ENCODE measurements at regions not wholly inside any gene's neighbourhood (a gene's known extent, or its start where the extent isn't known, plus 50 kb on each side); places are given as distances from the start of the nearest gene placed in this dataset.
"Not testable (repeated sequence)": the region's sequence is repeated elsewhere in the genome, so short reads cannot be mapped to it uniquely, and the experiment has no call there.

DNA sequence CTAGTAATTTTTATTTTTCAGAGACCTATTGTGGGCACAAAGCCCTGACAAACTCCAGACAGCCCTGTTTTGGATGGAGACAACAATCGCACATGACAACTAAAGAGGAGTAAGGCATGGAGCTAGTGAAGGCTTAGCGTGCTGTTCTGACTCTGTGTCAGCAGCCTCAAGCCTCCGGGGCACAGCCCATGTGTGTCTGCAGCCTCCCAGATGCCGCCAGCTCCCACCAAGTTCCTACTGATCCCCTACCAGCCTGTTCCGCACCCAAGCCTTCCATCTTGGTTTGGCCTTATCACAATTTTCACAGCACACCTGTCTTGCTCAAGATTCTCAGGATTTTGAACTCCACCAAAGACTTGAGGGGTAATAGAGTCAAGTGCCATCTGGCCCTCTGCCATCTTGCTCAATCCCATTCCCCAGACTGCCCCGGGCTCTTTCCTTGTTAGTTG, 70.3 kb upstream of the SH3PXD2B start:
- no peak overlapping the region for H3K4me3 ChIP-seq (ENCODE audit: low read length)
- no peak overlapping the region for H3K9ac ChIP-seq (ENCODE audit: low read depth, low read length)
- H3K36me3 ChIP-seq (ENCODE audit: insufficient read depth, low read length): no peaks in the 10 kb centered on the region
- peaks cover 9% of the 10 kb centered on the region for H3K9me3 ChIP-seq (ENCODE audit: insufficient read depth, low read depth, low read length)
- H3K4me1 ChIP-seq (ENCODE audit: insufficient read depth, low read length): no peaks in the 10 kb centered on the region
- H3K27me3 ChIP-seq (ENCODE audit: insufficient read depth, low read length): no peaks in the 10 kb centered on the region
- H3K27ac ChIP-seq (ENCODE audit: low read depth, low read length): no peak overlapping the region
- WGBS: 92% methylated on average over 6 of the region's 6 CpGs

DNA sequence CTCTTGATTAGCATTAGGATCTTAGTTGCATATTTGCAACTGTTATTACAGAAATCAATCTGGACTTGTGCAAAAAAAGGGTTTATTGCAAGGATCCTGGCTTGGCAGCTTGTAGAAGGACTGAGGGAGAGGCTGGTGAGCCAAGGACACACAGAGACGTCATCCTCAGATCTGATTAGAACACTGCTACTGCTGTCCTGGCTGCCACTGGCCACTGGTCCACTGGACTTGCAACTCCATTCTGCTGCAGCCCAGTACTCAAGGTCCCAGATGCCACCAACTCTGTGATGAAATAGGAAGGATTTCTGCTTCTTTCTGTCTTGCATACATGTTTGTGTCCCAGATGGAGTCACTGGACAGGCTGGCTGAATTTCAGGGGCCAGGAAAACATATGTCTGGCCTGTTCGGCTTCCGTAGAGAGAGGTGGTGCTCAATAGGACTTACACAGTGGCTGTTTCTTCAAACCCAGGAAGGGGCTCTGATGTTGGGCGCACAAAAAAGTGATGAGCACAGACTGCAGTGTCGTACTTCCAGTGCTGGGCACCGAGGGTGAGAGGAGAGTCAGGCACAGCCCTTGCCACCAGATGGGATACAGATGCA, 68.9 kb upstream of the SH3PXD2B start:
- WGBS: 93% methylated on average over 6 of the region's 6 CpGs
- Histone ChIP-seq H3K4me3 (ENCODE audit: low read length) (no peak overlapping the region), H3K4me1 (ENCODE audit: insufficient read depth, low read length) (no peaks in the 10 kb centered on the region), H3K27me3 (ENCODE audit: insufficient read depth, low read length) (no peaks in the 10 kb centered on the region), H3K9ac (ENCODE audit: low read depth, low read length) (no peak overlapping the region), H3K36me3 (ENCODE audit: insufficient read depth, low read length) (no peaks in the 10 kb centered on the region), H3K9me3 (ENCODE audit: insufficient read depth, low read depth, low read length) (peaks cover 13% of the 10 kb centered on the region), H3K27ac (ENCODE audit: low read depth, low read length) (no peak overlapping the region)

DNA sequence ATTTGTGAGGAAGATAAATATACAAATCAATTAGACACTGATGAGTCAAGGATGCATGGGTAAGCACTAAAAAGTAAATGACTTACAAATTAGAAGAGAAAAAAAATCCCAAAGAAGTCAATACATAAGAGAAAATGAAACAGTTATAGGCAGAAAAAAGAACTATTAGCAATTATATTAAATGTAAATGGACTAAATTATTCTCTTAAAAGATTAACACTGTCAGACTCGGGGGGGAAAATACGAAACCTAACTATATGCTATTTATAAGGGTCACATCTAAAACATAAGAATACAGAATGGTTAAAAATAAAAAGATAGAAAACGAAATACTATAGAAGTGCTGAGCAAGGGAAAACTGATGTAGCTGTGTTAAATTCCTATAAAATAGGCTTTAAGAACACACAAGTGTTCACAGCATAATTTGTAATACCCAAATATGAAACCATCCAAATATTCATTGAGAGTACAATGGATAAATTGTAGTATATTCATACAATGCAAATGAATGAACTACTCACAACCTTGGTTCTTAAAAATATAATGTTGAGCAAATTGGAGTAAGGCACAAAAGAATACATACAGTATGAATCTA, 67.1 kb upstream of the SH3PXD2B start:
- Histone ChIP-seq H3K27me3 (ENCODE audit: insufficient read depth, low read length) (no peaks in the 10 kb centered on the region), H3K9ac (ENCODE audit: low read depth, low read length) (no peak overlapping the region), H3K27ac (ENCODE audit: low read depth, low read length) (no peak overlapping the region), H3K4me3 (ENCODE audit: low read length) (no peak overlapping the region), H3K9me3 (ENCODE audit: insufficient read depth, low read depth, low read length) (peaks cover 17% of the 10 kb centered on the region), H3K36me3 (ENCODE audit: insufficient read depth, low read length) (no peaks in the 10 kb centered on the region), H3K4me1 (ENCODE audit: insufficient read depth, low read length) (no peaks in the 10 kb centered on the region)
- WGBS: no CpG with 5 or more reads among the region's 3 CpGs

DNA sequence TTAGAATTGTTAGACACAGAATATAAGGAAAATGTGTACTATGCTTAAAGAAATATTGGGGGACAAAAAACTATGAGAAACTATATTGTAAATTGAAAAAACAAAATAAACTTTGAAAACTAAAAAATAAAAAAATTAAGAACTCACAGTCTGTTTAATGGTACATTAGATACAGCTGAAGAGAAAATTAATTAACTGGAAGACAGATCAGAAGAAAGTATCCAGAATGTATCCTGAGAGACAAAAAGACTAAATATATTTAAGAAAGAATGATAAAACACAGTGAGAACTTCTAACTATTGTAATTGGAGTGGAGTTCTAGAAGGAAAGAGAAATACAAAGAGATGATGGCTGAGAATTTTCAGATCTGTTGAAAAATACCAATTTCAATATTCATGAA, 57.6 kb upstream of the SH3PXD2B start:
- Histone ChIP-seq H3K27me3 (ENCODE audit: insufficient read depth, low read length) (peaks cover 3% of the 10 kb centered on the region; the same call in 1 of the 2 replicates), H3K9me3 (ENCODE audit: insufficient read depth, low read depth, low read length) (peaks cover 18% of the 10 kb centered on the region; the same call in 1 of the 2 replicates), H3K27ac (ENCODE audit: low read depth, low read length) (no peak overlapping the region), H3K4me3 (ENCODE audit: low read length) (no peak overlapping the region), H3K9ac (ENCODE audit: low read depth, low read length) (no peak overlapping the region), H3K4me1 (ENCODE audit: insufficient read depth, low read length) (no peaks in the 10 kb centered on the region), H3K36me3 (ENCODE audit: insufficient read depth, low read length) (no peaks in the 10 kb centered on the region)

DNA sequence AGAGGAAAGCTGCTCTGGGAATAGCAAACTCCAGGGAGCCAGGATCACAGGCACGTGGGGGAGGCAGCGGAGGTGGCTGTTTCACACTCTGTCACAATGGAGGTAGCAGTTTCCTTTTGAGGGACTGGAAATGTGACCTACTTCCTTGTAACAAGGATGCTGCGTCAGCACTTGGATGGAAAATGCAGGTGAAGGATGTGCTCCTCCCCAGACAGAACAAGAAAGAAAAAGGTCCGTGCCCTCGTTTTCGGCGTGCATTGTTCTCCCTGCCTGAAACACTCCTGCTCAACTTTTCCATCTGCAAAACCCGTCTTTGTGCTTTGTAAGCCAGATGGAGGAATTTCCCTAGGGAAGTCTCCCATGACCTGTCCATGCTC, 55.1 kb upstream of the SH3PXD2B start:
- H3K4me3 ChIP-seq (ENCODE audit: low read length): no peak overlapping the region
- H3K4me1 ChIP-seq (ENCODE audit: insufficient read depth, low read length): no peaks in the 10 kb centered on the region
- peaks cover 18% of the 10 kb centered on the region; the same call in 1 of the 2 replicates for H3K9me3 ChIP-seq (ENCODE audit: insufficient read depth, low read depth, low read length)
- H3K36me3 ChIP-seq (ENCODE audit: insufficient read depth, low read length): no peaks in the 10 kb centered on the region
- 65% methylated on average over 8 of the region's 8 CpGs for WGBS
- H3K9ac ChIP-seq (ENCODE audit: low read depth, low read length): no peak overlapping the region
- H3K27me3 ChIP-seq (ENCODE audit: insufficient read depth, low read length): peaks cover 3% of the 10 kb centered on the region; the same call in 1 of the 2 replicates
- no peak overlapping the region for H3K27ac ChIP-seq (ENCODE audit: low read depth, low read length)

DNA sequence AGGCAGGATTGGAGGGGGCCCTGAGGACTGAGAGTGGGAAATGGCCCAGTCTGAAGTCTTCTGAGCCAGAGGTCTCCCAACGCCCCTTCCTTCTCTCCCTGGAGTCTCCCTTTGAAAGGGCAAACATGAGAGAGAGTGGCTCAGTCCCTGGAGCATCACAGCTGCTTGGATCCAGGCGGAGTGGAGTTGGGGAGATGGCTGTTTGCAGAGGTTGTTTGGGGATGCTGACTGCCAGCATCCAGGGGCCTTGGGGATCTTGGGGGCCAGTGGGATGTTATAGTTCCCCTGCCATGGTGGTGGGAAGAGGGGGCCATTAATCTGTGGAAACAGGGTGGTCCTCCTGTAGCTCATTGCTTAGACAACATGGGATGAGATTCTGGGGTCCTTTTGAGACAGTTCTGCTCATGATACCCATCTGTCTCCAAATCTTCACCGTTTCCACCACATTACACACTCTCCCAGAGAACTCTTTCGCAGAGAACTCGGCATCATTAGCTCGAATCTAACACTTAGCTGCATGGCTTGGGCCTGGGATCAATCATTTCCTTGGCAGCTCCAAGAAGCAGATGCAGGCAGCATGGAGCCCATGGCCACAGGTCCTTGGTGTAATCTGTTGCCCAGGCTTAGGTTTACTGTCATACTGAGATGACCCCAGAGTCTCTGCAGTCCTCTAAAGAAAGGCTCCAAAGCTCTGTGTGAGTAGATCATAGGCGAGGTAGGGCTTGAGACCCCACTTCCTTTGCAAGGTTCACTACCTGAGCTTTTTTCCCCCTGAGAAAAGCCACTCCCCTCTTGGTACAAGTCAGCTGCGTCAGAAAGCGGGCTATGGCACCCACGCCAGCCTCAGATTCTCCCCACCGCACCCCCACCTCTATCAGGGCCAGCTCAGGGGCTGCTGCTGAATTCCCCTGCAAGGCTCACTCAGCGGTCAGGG, 54.4 kb upstream of the SH3PXD2B start:
- no peak overlapping the region for H3K4me3 ChIP-seq (ENCODE audit: low read length)
- no peak overlapping the region for H3K27ac ChIP-seq (ENCODE audit: low read depth, low read length)
- no peaks in the 10 kb centered on the region for H3K36me3 ChIP-seq (ENCODE audit: insufficient read depth, low read length)
- H3K9me3 ChIP-seq (ENCODE audit: insufficient read depth, low read depth, low read length): peaks cover 18% of the 10 kb centered on the region; the same call in 1 of the 2 replicates
- H3K4me1 ChIP-seq (ENCODE audit: insufficient read depth, low read length): no peaks in the 10 kb centered on the region
- peaks cover 3% of the 10 kb centered on the region; the same call in 1 of the 2 replicates for H3K27me3 ChIP-seq (ENCODE audit: insufficient read depth, low read length)
- WGBS: 87% methylated on average over 12 of the region's 12 CpGs
- H3K9ac ChIP-seq (ENCODE audit: low read depth, low read length): no peak overlapping the region

DNA sequence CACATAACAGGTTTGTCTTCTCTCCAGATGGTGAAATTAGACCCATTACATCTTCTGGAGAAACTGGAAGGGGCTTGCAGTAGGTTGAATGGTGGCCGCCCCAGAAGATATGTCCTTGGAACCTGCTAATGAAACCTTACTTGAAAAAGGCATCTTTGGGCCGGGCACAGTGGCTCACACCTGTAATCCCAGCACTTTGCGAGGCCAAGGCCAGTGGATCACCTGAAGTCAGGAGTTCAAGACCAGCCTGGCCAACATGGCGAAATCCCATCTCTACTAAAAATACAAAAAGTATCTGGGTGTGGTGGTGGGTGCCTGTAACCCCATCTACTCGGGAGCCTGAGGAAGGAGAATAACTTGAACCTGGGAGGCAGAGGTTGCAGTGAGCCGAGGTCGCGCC, 53.2 kb upstream of the SH3PXD2B start:
- 88% methylated on average over 7 of the region's 8 CpGs for WGBS
- not testable (repeated sequence) for H3K27ac ChIP-seq (ENCODE audit: low read depth, low read length); H3K27me3 ChIP-seq (ENCODE audit: insufficient read depth, low read length); H3K4me1 ChIP-seq (ENCODE audit: insufficient read depth, low read length); H3K9ac ChIP-seq (ENCODE audit: low read depth, low read length); H3K4me3 ChIP-seq (ENCODE audit: low read length); H3K36me3 ChIP-seq (ENCODE audit: insufficient read depth, low read length)
- peaks cover 11% of the 10 kb centered on the region; the same call in 1 of the 2 replicates for H3K9me3 ChIP-seq (ENCODE audit: insufficient read depth, low read depth, low read length)

DNA sequence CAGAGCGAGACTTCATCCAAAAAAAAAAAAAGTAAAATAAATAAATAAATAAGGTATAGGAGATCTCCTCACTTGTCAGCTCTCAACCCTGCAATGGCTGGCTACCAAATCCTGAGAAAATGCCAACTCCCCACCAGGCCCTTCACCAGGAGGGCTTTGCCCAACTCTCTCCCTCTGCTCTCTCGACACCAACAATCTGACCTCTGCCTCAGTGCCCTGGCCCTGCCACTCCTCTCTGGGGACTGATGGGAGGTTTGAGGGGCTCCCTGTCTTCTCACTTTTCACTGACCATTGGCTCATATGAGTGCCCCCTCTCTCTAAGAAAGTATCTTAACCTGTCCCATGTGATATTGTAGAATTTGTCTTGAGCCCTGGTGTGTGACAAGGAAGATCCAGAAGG, 52.6 kb upstream of the SH3PXD2B start:
- 89% methylated on average over 1 of the region's 2 CpGs for WGBS
- Histone ChIP-seq H3K9me3 (ENCODE audit: insufficient read depth, low read depth, low read length) (peaks cover 5% of the 10 kb centered on the region; the same call in 1 of the 2 replicates), H3K27ac (ENCODE audit: low read depth, low read length) (no peak overlapping the region), H3K4me1 (ENCODE audit: insufficient read depth, low read length) (no peaks in the 10 kb centered on the region), H3K36me3 (ENCODE audit: insufficient read depth, low read length) (no peaks in the 10 kb centered on the region), H3K27me3 (ENCODE audit: insufficient read depth, low read length) (peaks cover 3% of the 10 kb centered on the region; the same call in 1 of the 2 replicates), H3K9ac (ENCODE audit: low read depth, low read length) (no peak overlapping the region), H3K4me3 (ENCODE audit: low read length) (no peak overlapping the region)

DNA sequence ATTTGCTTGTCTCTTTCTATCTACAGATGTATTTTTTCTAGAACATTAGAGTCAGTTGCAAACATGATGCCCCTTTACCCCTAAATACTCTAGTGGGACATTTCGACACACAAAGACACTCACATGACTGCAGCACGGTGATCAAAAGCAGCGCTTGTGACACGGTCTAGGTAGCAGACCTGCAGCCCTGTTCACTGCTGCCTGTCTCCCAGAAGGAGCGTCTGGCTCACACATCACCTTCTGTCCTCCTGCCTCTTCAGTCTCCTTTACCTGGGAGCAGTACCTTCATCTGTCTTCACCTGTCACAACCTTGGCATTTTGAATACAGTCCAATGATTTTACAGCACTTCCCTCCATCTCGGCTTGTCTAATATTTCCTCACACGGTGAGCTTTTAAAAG, 51.9 kb upstream of the SH3PXD2B start:
- H3K9ac ChIP-seq (ENCODE audit: low read depth, low read length): no peak overlapping the region
- H3K27ac ChIP-seq (ENCODE audit: low read depth, low read length): no peak overlapping the region
- H3K9me3 ChIP-seq (ENCODE audit: insufficient read depth, low read depth, low read length): no peaks in the 10 kb centered on the region; the same call in 1 of the 2 replicates
- 89% methylated on average over 7 of the region's 7 CpGs for WGBS
- H3K4me3 ChIP-seq (ENCODE audit: low read length): no peak overlapping the region
- H3K27me3 ChIP-seq (ENCODE audit: insufficient read depth, low read length): peaks cover 3% of the 10 kb centered on the region; the same call in 1 of the 2 replicates
- H3K4me1 ChIP-seq (ENCODE audit: insufficient read depth, low read length): no peaks in the 10 kb centered on the region
- H3K36me3 ChIP-seq (ENCODE audit: insufficient read depth, low read length): no peaks in the 10 kb centered on the region

DNA sequence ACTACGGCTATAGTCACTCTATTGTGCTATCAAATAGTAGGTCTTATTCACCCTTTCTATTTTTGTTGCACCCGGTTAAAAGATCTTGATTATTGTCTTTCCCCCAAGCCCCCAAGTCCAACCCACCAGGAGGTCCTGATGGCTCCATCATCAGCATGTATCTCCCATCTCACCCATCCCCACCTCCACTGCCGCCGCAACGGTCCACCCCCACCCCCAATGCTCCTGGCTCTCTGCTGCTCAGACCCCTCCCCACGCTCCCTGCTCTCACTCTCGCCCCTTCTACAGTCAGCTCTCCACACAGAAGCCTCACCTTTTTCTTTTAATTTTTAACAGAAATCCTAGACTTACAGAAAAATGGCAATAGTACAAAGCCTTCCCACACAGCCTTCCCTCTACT, 51.5 kb upstream of the SH3PXD2B start:
- Histone ChIP-seq H3K4me1 (ENCODE audit: insufficient read depth, low read length) (no peaks in the 10 kb centered on the region), H3K27me3 (ENCODE audit: insufficient read depth, low read length) (peaks cover 3% of the 10 kb centered on the region; the same call in 1 of the 2 replicates), H3K4me3 (ENCODE audit: low read length) (no peak overlapping the region), H3K27ac (ENCODE audit: low read depth, low read length) (no peak overlapping the region), H3K9me3 (ENCODE audit: insufficient read depth, low read depth, low read length) (no peaks in the 10 kb centered on the region; the same call in 1 of the 2 replicates), H3K36me3 (ENCODE audit: insufficient read depth, low read length) (no peaks in the 10 kb centered on the region), H3K9ac (ENCODE audit: low read depth, low read length) (no peak overlapping the region)
- 77% methylated on average over 7 of the region's 7 CpGs for WGBS

DNA sequence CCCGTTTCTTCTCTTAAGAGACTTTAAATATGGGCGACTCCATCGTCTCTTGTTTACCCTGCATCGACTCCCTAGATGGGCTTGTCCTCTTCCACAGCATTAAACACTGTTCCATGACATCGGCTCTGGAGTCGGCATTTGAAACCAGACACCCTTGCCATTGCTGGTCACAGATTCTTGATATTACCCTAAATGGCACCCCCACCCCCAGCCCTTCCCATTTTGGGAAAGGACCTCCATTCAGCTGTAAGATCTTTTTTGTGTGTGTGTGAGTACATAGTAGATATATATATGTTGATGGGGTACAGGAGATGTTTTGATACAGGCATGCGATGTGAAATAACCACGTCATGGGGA, 51.1 kb upstream of the SH3PXD2B start:
- Histone ChIP-seq H3K9ac (ENCODE audit: low read depth, low read length) (no peak overlapping the region), H3K9me3 (ENCODE audit: insufficient read depth, low read depth, low read length) (no peaks in the 10 kb centered on the region), H3K27me3 (ENCODE audit: insufficient read depth, low read length) (peaks cover 3% of the 10 kb centered on the region; the same call in 1 of the 2 replicates), H3K27ac (ENCODE audit: low read depth, low read length) (no peak overlapping the region), H3K4me1 (ENCODE audit: insufficient read depth, low read length) (no peaks in the 10 kb centered on the region), H3K36me3 (ENCODE audit: insufficient read depth, low read length) (no peaks in the 10 kb centered on the region), H3K4me3 (ENCODE audit: low read length) (no peak overlapping the region)
- 87% methylated on average over 8 of the region's 8 CpGs for WGBS
